ENCODE measurements at regions not wholly inside any gene's neighbourhood (a gene's known extent, or its start where the extent isn't known, plus 50 kb on each side); places are given as distances from the start of the nearest gene placed in this dataset.

DNA sequence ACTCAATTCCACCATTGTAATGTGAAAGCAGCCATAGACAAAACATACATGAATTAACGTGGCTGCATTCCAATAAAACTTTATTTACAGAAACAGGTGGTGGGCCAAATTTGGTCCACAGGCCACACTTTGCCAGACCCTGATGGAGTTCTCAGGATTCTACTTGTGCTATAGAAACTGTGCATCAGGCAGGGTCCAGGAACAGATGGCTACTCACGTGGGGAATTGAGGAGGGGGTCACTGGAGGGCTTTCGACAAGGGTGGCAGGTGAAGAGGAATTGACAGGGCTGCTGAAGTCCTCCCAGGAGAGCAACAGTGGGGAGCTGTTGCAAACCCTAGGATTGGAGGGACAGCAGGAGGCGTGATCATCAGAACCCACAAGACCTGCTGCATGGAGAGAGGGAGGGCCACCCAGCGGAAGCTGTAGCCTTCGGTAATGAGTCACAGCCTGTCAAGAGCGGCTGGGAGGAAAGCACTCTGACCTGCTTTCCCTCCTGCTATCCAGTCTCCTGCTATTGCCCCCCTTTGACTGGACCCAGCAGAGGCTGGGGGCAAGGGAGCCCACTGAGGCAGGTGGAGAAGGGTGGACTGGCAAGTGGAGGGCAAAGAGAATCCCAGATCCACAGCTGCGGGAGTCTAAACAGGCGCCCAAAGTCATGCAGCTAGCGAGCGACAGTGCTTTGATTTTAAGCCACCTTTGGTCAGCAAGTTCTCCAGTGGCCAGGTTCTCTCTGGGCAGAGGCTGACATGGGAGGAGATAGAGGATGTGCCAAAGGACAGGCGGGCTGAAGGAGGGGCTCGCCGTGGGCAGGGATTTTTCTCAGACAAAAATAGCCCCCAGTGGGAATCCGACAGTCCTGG lies 138.3 kb upstream of the SMIM23 start:
- TF ChIP-seq, protein P1, sequence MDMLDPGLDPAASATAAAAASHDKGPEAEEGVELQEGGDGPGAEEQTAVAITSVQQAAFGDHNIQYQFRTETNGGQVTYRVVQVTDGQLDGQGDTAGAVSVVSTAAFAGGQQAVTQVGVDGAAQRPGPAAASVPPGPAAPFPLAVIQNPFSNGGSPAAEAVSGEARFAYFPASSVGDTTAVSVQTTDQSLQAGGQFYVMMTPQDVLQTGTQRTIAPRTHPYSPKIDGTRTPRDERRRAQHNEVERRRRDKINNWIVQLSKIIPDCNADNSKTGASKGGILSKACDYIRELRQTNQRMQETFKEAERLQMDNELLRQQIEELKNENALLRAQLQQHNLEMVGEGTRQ (IDR thresholded peaks at IDR 0.05; ENCODE audit: low read length), result no peak
- TF ChIP-seq, protein P2, sequence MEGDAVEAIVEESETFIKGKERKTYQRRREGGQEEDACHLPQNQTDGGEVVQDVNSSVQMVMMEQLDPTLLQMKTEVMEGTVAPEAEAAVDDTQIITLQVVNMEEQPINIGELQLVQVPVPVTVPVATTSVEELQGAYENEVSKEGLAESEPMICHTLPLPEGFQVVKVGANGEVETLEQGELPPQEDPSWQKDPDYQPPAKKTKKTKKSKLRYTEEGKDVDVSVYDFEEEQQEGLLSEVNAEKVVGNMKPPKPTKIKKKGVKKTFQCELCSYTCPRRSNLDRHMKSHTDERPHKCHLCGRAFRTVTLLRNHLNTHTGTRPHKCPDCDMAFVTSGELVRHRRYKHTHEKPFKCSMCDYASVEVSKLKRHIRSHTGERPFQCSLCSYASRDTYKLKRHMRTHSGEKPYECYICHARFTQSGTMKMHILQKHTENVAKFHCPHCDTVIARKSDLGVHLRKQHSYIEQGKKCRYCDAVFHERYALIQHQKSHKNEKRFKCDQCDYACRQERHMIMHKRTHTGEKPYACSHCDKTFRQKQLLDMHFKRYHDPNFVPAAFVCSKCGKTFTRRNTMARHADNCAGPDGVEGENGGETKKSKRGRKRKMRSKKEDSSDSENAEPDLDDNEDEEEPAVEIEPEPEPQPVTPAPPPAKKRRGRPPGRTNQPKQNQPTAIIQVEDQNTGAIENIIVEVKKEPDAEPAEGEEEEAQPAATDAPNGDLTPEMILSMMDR (IDR thresholded peaks at IDR 0.05; ENCODE audit: control extremely low read depth in 1 of 3, insufficient read depth in 1 of 3, low read depth in 1 of 3, low read length in 3 of 3), result no peak
- no peak for TF ChIP-seq ZNF274 (IDR thresholded peaks at IDR 0.05; ENCODE audit: borderline replicate concordance, extremely low read depth, low read length)
- TF ChIP-seq, protein P3, sequence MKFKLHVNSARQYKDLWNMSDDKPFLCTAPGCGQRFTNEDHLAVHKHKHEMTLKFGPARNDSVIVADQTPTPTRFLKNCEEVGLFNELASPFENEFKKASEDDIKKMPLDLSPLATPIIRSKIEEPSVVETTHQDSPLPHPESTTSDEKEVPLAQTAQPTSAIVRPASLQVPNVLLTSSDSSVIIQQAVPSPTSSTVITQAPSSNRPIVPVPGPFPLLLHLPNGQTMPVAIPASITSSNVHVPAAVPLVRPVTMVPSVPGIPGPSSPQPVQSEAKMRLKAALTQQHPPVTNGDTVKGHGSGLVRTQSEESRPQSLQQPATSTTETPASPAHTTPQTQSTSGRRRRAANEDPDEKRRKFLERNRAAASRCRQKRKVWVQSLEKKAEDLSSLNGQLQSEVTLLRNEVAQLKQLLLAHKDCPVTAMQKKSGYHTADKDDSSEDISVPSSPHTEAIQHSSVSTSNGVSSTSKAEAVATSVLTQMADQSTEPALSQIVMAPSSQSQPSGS (IDR thresholded peaks at IDR 0.05; ENCODE audit: low read length), result no peak

Measured in H1 (cell line).